Panc1 (cell line): ENCODE measurements at regions not wholly inside any gene's neighbourhood (a gene's known extent, or its start where the extent isn't known, plus 50 kb on each side); places are given as distances from the start of the nearest gene placed in this dataset.

Experiments
- ATAC-seq: fragments of 200-7000 bp; cut with Tn5 transposase; 2 replicates; pipeline ENCODE4 v1.9.1; 2020; ENCODE audit warnings: mild to moderate bottlenecking, moderate library complexity
- BruUV-seq: library from RNA; stranded (reverse); fragments of 400-500 nt; replicated peaks from 2 replicates; lab custom pipeline; 2021; lab: Mats Ljungman, UMichigan
- CTCF ChIA-PET: fragments of 300-600 bp; sonication (Branson Sonifier 250); formaldehyde crosslinking; loops from one replicate; lab custom pipeline; 2022; ENCODE audit warnings: antibody characterized with exemption; lab: Charles Lee
- POLR2A ChIA-PET: fragments of 300-600 bp; sonication (Branson Sonifier 250); formaldehyde crosslinking; loops from one replicate; lab custom pipeline; 2022; ENCODE audit warnings: antibody characterized with exemption; lab: Charles Lee
- DNase-seq: peaks from one replicate; pipeline ENCODE4 v3.0.0-alpha.2; 2010; ENCODE audit warnings: low read depth, low spot score
- H3K27ac ChIP-seq: 2 replicates; pipeline ENCODE4 v1.5.1; 2011; ENCODE audit warnings: mild to moderate bottlenecking, low read length, inconsistent platforms
- H3K27me3 ChIP-seq: fragments of 200-500 bp; sonication (Bioruptor generic); 2 replicates; pipeline ENCODE4 v1.6.0; 2014; ENCODE audit warnings: low read length, inconsistent platforms; ENCODE audit not compliant: control insufficient read depth, insufficient read depth
- H3K36me3 ChIP-seq: fragments of 200-500 bp; sonication (Bioruptor generic); 2 replicates; pipeline ENCODE4 v1.5.1; 2014; ENCODE audit warnings: inconsistent platforms, mild to moderate bottlenecking, low read length, moderate library complexity; ENCODE audit not compliant: control insufficient read depth, insufficient read depth
- H3K4me1 ChIP-seq: 2 replicates; pipeline ENCODE4 v1.5.1; 2011; ENCODE audit warnings: inconsistent platforms, mild to moderate bottlenecking, low read length, moderate library complexity; ENCODE audit not compliant: control insufficient read depth, insufficient read depth
- H3K4me3 ChIP-seq, 2 experiments: 2 replicates each; pipeline ENCODE4 v1.5.1; 2011 to 2012; ENCODE audit warnings: low read depth in 2 of 2, low read length in 2 of 2, mild to moderate bottlenecking in 2 of 2, inconsistent platforms in 1 of 2, moderate library complexity in 1 of 2
- H3K9me3 ChIP-seq: fragments of 200-500 bp; sonication (Bioruptor generic); 2 replicates; pipeline ENCODE4 v1.5.1; 2014; ENCODE audit warnings: low read depth, mild to moderate bottlenecking, inconsistent platforms, low read length, moderate library complexity; ENCODE audit not compliant: control insufficient read depth, insufficient read depth
- CTCF ChIP-seq: fragments of 450-650 bp; IDR thresholded peaks from 2 replicates; pipeline ENCODE4 v1.5.1; 2017; ENCODE audit warnings: mild to moderate bottlenecking
- POLR2AphosphoS5 ChIP-seq: IDR thresholded peaks from 2 replicates; pipeline ENCODE4 v1.6.1; 2012; ENCODE audit warnings: mild to moderate bottlenecking, low read depth, low read length, moderate library complexity
- REST ChIP-seq, 2 experiments: IDR thresholded peaks; 2 replicates each; pipeline ENCODE4 v1.6.1; 2011 to 2012; ENCODE audit warnings: low read depth in 2 of 2, control low read depth in 1 of 2, low read length in 1 of 2, mild to moderate bottlenecking in 1 of 2, moderate library complexity in 1 of 2; ENCODE audit not compliant: insufficient read depth in 1 of 2
- SIN3A ChIP-seq: IDR thresholded peaks from 2 replicates; pipeline ENCODE4 v1.6.1; 2012; ENCODE audit warnings: low read depth, mild to moderate bottlenecking, low read length, moderate library complexity, borderline replicate concordance; ENCODE audit not compliant: insufficient read depth
- TCF7L2 ChIP-seq: IDR thresholded peaks from 2 replicates; pipeline ENCODE4 v1.6.1; 2011; ENCODE audit warnings: mild to moderate bottlenecking, low read depth, low read length, inconsistent platforms
- in situ Hi-C: cut with HindIII; loops from 2 replicates; pipeline ENCODE4 v1.10.0; 2016; ENCODE audit warnings: low sequenced_read_pairs, low pct_unique_long_range_greater_than_20kb
- intact Hi-C: fragments of 100-400 bp; cut with micrococcal nuclease; formaldehyde crosslinking; loops from one replicate; pipeline ENCODE4 v1.10.0; 2022; ENCODE audit not compliant: unreplicated experiment

GRCh38 chr11:119975561-119976152, 162.3 kb downstream of the TRIM29 start:
- DNase-seq, result no peak
- no TSS peak for BruUV-seq
- H3K27me3 ChIP-seq, result peaks cover 3% of the 10 kb centered on the region; the same call in 1 of the 2 replicates
- H3K9me3 ChIP-seq, result no peaks in the 10 kb centered on the region
- ATAC-seq, result no peak
- intact Hi-C loops, result no loop called here
- H3K27ac ChIP-seq, result no peak overlapping the region
- in situ Hi-C loops, result no loop called here
- TF ChIP-seq POLR2AphosphoS5 (no peak), TCF7L2 (no peak), SIN3A (no peak), REST (IDR thresholded peaks at IDR 0.05; ENCODE audit: insufficient read depth in 1 of 2, low read depth in 2 of 2, low read length in 1 of 2) (no peak), CTCF (no peak)
- CTCF ChIA-PET, result no interaction called here
- POLR2A ChIA-PET, result no interaction called here
- H3K4me1 ChIP-seq, result no peaks in the 10 kb centered on the region
- H3K36me3 ChIP-seq, result no peaks in the 10 kb centered on the region
- no peak overlapping the region for H3K4me3 ChIP-seq

GRCh38 chr11:119974467-119974866, 163.4 kb downstream of the TRIM29 start:
- in situ Hi-C loops (no loop called here), intact Hi-C loops (no loop called here)
- H3K4me1 ChIP-seq, result no peaks in the 10 kb centered on the region
- POLR2A ChIA-PET, result no interaction called here
- H3K27ac ChIP-seq, result no peak overlapping the region
- DNase-seq (no peak), ATAC-seq (no peak)
- no TSS peak for BruUV-seq
- H3K9me3 ChIP-seq, result no peaks in the 10 kb centered on the region
- TF ChIP-seq SIN3A (no peak), TCF7L2 (no peak), CTCF (no peak), POLR2AphosphoS5 (no peak), REST (IDR thresholded peaks at IDR 0.05; ENCODE audit: insufficient read depth in 1 of 2, low read depth in 2 of 2, low read length in 1 of 2) (no peak)
- no peaks in the 10 kb centered on the region for H3K36me3 ChIP-seq
- H3K27me3 ChIP-seq, result peaks cover 3% of the 10 kb centered on the region; the same call in 1 of the 2 replicates
- CTCF ChIA-PET, result no interaction called here
- H3K4me3 ChIP-seq, result no peak overlapping the region
